HepG2 (cell line): ENCODE measurements at regions not wholly inside any gene's neighbourhood (a gene's known extent, or its start where the extent isn't known, plus 50 kb on each side); places are given as distances from the start of the nearest gene placed in this dataset.

Experiments used
- ATAC-seq: fragments of 200-7000 bp; cut with Tn5 transposase; 3 replicates; pipeline ENCODE4 v1.9.1; 2020; ENCODE audit warnings: mild to moderate bottlenecking, moderate library complexity
- BruUV-seq: library from RNA; stranded (reverse); fragments of 400-500 nt; replicated peaks from 2 replicates; lab custom pipeline; 2021; lab: Mats Ljungman, UMichigan
- CTCF ChIA-PET: fragments of 300-600 bp; formaldehyde crosslinking; extraction: SDS; loops from one replicate; lab custom pipeline; 2021; ENCODE audit warnings: low total read pairs, inconsistent platforms, low intra/inter-chr PET ratio; lab: Yijun Ruan, JAX
- POLR2A ChIA-PET: fragments of 350-600 bp; sonication (Branson Sonifier 250); formaldehyde crosslinking; loops from one replicate; lab custom pipeline; 2020; ENCODE audit warnings: antibody characterized with exemption, inconsistent platforms; lab: Yijun Ruan, JAX
- DNase-seq: peaks from one replicate; pipeline ENCODE4 v3.0.0-alpha.2; 2015; ENCODE audit warnings: low spot score
- FAIRE-seq: peaks from 3 replicates; lab custom pipeline; 2011; peaks lifted over from hg19 to GRCh38; lab: Jason Lieb, UNC
- H2AFZ ChIP-seq: one replicate; pipeline ENCODE4 v1.6.1; 2011; ENCODE audit warnings: low read length, inconsistent platforms
- H3K27ac ChIP-seq: fragments of 300-600 bp; 3 replicates; pipeline ENCODE4 v1.8.0; 2011; ENCODE audit warnings: mixed run types, mild to moderate bottlenecking, mixed read lengths, low read length, inconsistent platforms; ENCODE audit not compliant: insufficient read depth; ENCODE audit errors: extremely low read length
- H3K27me3 ChIP-seq, 2 experiments: fragments of 200-600 bp in 1 of 2; 2 replicates in 1 of 2; 3 replicates in 1 of 2; pipeline versions ENCODE4 v1.6.0 to v1.8.0; 2011; ENCODE audit warnings: low read length in 2 of 2, mild to moderate bottlenecking in 2 of 2, moderate library complexity in 2 of 2, inconsistent platforms in 1 of 2; ENCODE audit not compliant: insufficient read depth in 2 of 2, control insufficient read depth in 1 of 2
- H3K36me3 ChIP-seq, 2 experiments: fragments of 200-600 bp in 1 of 2; replicated peaks in 1 of 2; 2 replicates in 1 of 2; 3 replicates in 1 of 2; pipeline versions ENCODE4 v1.5.1 to v1.8.0; 2011; ENCODE audit warnings: low read length in 2 of 2, inconsistent platforms in 1 of 2; ENCODE audit not compliant: insufficient read depth in 2 of 2, control insufficient read depth in 1 of 2
- H3K4me1 ChIP-seq: 2 replicates; pipeline ENCODE4 v1.5.1; 2012; ENCODE audit warnings: low read length, inconsistent platforms; ENCODE audit not compliant: insufficient read depth
- H3K4me2 ChIP-seq: 2 replicates; pipeline ENCODE4 v1.6.0; 2011; ENCODE audit warnings: low read depth, low read length, inconsistent platforms
- H3K4me3 ChIP-seq, 3 experiments: fragments of 200-600 bp in 1 of 3; sonication (generic), shearing (Covaris generic) in 1 of 3; replicated peaks in 1 of 3; 2 replicates each; pipeline ENCODE4 v1.5.1; 2011 to 2016; ENCODE audit warnings: low read length in 3 of 3, inconsistent platforms in 2 of 3, low read depth in 2 of 3, mild to moderate bottlenecking in 2 of 3, control low read depth in 1 of 3, mixed read lengths in 1 of 3; ENCODE audit not compliant: insufficient read depth in 1 of 3
- H3K79me2 ChIP-seq: one replicate; pipeline ENCODE4 v1.6.1; 2011; ENCODE audit warnings: low read length, inconsistent platforms; ENCODE audit not compliant: insufficient read depth
- H3K9ac ChIP-seq: 2 replicates; pipeline ENCODE4 v1.6.0; 2011; ENCODE audit warnings: mild to moderate bottlenecking, low read depth, low read length, inconsistent platforms; ENCODE audit not compliant: insufficient read depth
- H3K9me3 ChIP-seq: 2 replicates; pipeline ENCODE4 v1.5.1; 2012; ENCODE audit warnings: mild to moderate bottlenecking, low read length
- H4K20me1 ChIP-seq: 2 replicates; pipeline ENCODE4 v1.6.0; 2011; ENCODE audit warnings: inconsistent platforms, mild to moderate bottlenecking, low read length, moderate library complexity; ENCODE audit not compliant: insufficient read depth
- DRAP1 ChIP-seq: IDR thresholded peaks from 2 replicates; pipeline ENCODE4 v1.6.1; 2016; ENCODE audit warnings: missing genetic modification reagents, missing compliant biosample characterization
- KAT8 ChIP-seq: IDR thresholded peaks from 2 replicates; pipeline ENCODE4 v1.6.1; 2016; ENCODE audit warnings: missing genetic modification reagents, missing compliant biosample characterization
- KDM6A ChIP-seq: IDR thresholded peaks from 2 replicates; pipeline ENCODE4 v1.6.1; 2016; ENCODE audit warnings: low read depth
- MYC ChIP-seq: sonication (generic); formaldehyde crosslinking; IDR thresholded peaks from 2 replicates; pipeline ENCODE4 v1.9.0; 2021; ENCODE audit warnings: missing genetic modification reagents, borderline replicate concordance
- PCBP1 ChIP-seq: fragments of 200-400 bp; formaldehyde crosslinking; IDR thresholded peaks from 2 replicates; pipeline ENCODE4 v1.6.1; 2017; ENCODE audit warnings: mild to moderate bottlenecking, low read depth, low read length, borderline replicate concordance
- SOX6 ChIP-seq, 2 experiments: fragments of 450-650 bp in 1 of 2; sonication (generic) in 1 of 2; formaldehyde crosslinking in 1 of 2; IDR thresholded peaks; 2 replicates each; pipeline versions ENCODE4 v1.4.0 to v1.6.1; 2017 to 2020; ENCODE audit warnings: antibody characterized with exemption in 1 of 2, mild to moderate bottlenecking in 1 of 2, missing genetic modification reagents in 1 of 2
- SPEN ChIP-seq: sonication (generic); formaldehyde crosslinking; IDR thresholded peaks from 2 replicates; pipeline ENCODE4 v1.5.1; 2020; ENCODE audit warnings: low read depth, mild to moderate bottlenecking, missing genetic modification reagents
- TBL1XR1 ChIP-seq: fragments of 150-350 bp; IDR thresholded peaks from 2 replicates; pipeline ENCODE4 v1.6.1; 2014; ENCODE audit warnings: borderline replicate concordance, low read length; ENCODE audit not compliant: partially characterized antibody
- ZFP36L1 ChIP-seq: sonication (generic); formaldehyde crosslinking; IDR thresholded peaks from 2 replicates; pipeline ENCODE4 v1.8.0; 2022; ENCODE audit warnings: mild to moderate bottlenecking, missing genetic modification reagents, moderate library complexity
- ZFP82 ChIP-seq: sonication (generic); formaldehyde crosslinking; IDR thresholded peaks from 2 replicates; pipeline ENCODE4 v1.5.1; 2020; ENCODE audit warnings: mild to moderate bottlenecking, missing genetic modification reagents, borderline replicate concordance
- ZNF33A ChIP-seq: sonication (generic); formaldehyde crosslinking; IDR thresholded peaks from 2 replicates; pipeline ENCODE4 v1.5.1; 2020; ENCODE audit warnings: missing genetic modification reagents, mild to moderate bottlenecking, moderate library complexity, borderline replicate concordance
- ZNF710 ChIP-seq: sonication (generic); formaldehyde crosslinking; IDR thresholded peaks from 2 replicates; pipeline ENCODE4 v1.5.0; 2020; ENCODE audit warnings: mild to moderate bottlenecking, missing genetic modification reagents, borderline replicate concordance
- WGBS: methylation state at CpG from one replicate; pipeline ENCODE4 v1.1.6; 2017; ENCODE audit warnings: low lambda C conversion rate; 5-methylcytosine and 5-hydroxymethylcytosine counted together
- in situ Hi-C: cut with HindIII; loops from 2 replicates; pipeline ENCODE4 v1.10.0; 2017; ENCODE audit warnings: low pct_unique_long_range_greater_than_20kb; ENCODE audit not compliant: extremely low pct_ligation_motif_present
- intact Hi-C: fragments of 100-400 bp; cut with micrococcal nuclease; formaldehyde crosslinking; loops from one replicate; pipeline ENCODE4 v1.10.0; 2022; ENCODE audit not compliant: unreplicated experiment

GRCh38 chr15:20357481-20358065 lies 184.0 kb downstream of the GOLGA6L6 start:
- peak; percentile 26 for ATAC-seq
- in situ Hi-C loops (no loop called here), intact Hi-C loops (no loop called here)
- no peaks in the 10 kb centered on the region for H3K9me3 ChIP-seq
- H3K4me2 ChIP-seq, result no peak overlapping the region
- WGBS, result 32% methylated on average over 8 of the region's 17 CpGs
- H3K36me3 ChIP-seq, result no peaks in the 10 kb centered on the region
- FAIRE-seq, result no peak
- H3K4me3 ChIP-seq, result no peak overlapping the region
- POLR2A ChIA-PET, result no interaction called here
- CTCF ChIA-PET, result interaction anchor here (3.0 kb wide), 1 partner anchor 1866 kb away, joined by 32 read pairs; no protein-coding TSS in a partner anchor
- TF ChIP-seq MYC (CRISPR knock-in tag) (no peak), SPEN (CRISPR knock-in tag) (no peak), SOX6 (IDR thresholded peaks at IDR 0.05) (no peak), SOX6 (CRISPR knock-in tag; IDR thresholded peaks at IDR 0.05) (no peak), KAT8 (CRISPR knock-in tag) (no peak), ZFP82 (CRISPR knock-in tag) (no peak), PCBP1 (no peak), ZFP36L1 (no peak), ZNF710 (no peak), ZNF33A (CRISPR knock-in tag) (no peak), KDM6A (CRISPR knock-in tag) (no peak), DRAP1 (CRISPR knock-in tag) (no peak), TBL1XR1 (no peak)
- H3K27me3 ChIP-seq, result no peaks in the 10 kb centered on the region
- H3K79me2 ChIP-seq, result no peaks in the 10 kb centered on the region
- H2AFZ ChIP-seq, result no peak overlapping the region
- BruUV-seq, result no TSS peak
- no peak overlapping the region for H3K27ac ChIP-seq
- H3K4me1 ChIP-seq, result no peaks in the 10 kb centered on the region
- DNase-seq, result no peak
- H3K9ac ChIP-seq, result no peak overlapping the region
- H4K20me1 ChIP-seq, result no peaks in the 10 kb centered on the region
